Ovary (tissue), 3 donors: ENCODE measurements at regions not wholly inside any gene's neighbourhood (a gene's known extent, or its start where the extent isn't known, plus 50 kb on each side); places are given as distances from the start of the nearest gene placed in this dataset.

ENCODE experiments used
- EP300 ChIP-seq: sonication (generic); formaldehyde crosslinking; IDR thresholded peaks from one replicate; pipeline ENCODE4 v1.6.1; 2017; ENCODE audit warnings: antibody characterized with exemption
- POLR2A ChIP-seq: fragments of 450-650 bp; IDR thresholded peaks from one replicate; pipeline ENCODE4 v1.6.1; 2017; ENCODE audit warnings: antibody characterized with exemption, mild to moderate bottlenecking, moderate library complexity
- TF ChIP-seq, protein P1 (sequence below), 3 donors: fragments of 450-650 bp in 2 of 3; fragments of 200-600 bp in 1 of 3; IDR thresholded peaks; one replicate each; pipeline versions ENCODE4 v1.5.1 to v1.8.0; 2016 to 2022; ENCODE audit warnings: antibody characterized with exemption in 3 of 3, mild to moderate bottlenecking in 1 of 3
- donor health status: DM: no; HTN: no; CAD: no.

DNA sequence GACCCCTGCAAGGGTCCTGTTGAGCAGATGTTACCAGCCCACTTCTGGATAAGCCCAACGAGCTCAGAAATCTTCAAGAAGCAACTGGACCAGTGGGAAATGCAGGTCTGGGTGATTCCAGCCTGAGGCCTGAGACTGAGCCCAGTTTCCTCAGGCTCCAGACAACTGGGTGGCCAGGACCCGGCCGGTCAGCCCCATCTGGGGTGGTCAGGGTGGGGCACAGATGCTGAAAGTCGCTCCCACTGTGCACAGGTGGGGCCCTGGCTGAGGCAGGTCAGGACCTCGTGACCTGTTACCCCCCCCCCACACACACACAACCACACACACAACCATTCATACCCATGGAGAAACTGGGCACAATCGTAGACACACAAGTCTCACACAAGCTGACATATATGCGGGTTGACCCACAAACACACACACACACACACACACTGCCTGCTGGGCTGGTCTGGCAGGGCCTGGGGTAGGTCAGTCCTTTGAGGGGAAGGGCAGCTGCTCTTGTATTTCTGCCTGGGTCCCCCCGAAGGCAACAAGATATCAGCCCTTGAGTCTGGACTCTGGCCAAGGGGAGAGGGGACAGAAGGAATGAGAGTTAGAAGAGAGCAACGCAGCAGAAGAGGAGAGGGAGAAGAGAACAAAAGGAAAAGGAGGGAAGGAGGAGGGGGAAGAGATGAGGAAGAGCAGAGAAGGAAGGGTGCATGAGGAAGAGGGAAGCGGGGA lies 99.0 kb upstream of the CDH5 start:
- no peak for TF ChIP-seq POLR2A
- TF ChIP-seq, protein P1, sequence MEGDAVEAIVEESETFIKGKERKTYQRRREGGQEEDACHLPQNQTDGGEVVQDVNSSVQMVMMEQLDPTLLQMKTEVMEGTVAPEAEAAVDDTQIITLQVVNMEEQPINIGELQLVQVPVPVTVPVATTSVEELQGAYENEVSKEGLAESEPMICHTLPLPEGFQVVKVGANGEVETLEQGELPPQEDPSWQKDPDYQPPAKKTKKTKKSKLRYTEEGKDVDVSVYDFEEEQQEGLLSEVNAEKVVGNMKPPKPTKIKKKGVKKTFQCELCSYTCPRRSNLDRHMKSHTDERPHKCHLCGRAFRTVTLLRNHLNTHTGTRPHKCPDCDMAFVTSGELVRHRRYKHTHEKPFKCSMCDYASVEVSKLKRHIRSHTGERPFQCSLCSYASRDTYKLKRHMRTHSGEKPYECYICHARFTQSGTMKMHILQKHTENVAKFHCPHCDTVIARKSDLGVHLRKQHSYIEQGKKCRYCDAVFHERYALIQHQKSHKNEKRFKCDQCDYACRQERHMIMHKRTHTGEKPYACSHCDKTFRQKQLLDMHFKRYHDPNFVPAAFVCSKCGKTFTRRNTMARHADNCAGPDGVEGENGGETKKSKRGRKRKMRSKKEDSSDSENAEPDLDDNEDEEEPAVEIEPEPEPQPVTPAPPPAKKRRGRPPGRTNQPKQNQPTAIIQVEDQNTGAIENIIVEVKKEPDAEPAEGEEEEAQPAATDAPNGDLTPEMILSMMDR (IDR thresholded peaks at IDR 0.05) = no peak
- TF ChIP-seq EP300 = no peak
